GM19023 (cell line): ENCODE measurements at regions not wholly inside any gene's neighbourhood (a gene's known extent, or its start where the extent isn't known, plus 50 kb on each side); places are given as distances from the start of the nearest gene placed in this dataset.

Experiments used
- ATAC-seq: cut with Tn5 transposase; IDR thresholded peaks from one replicate; pipeline ENCODE4 v1.9.1; 2021; ENCODE audit warnings: mild to moderate bottlenecking, moderate library complexity; ENCODE audit not compliant: unreplicated experiment

GRCh38 chr13:31956980-31957644 lies 74.5 kb upstream of the FRY start:
- ATAC-seq = no peak

GRCh38 chr13:31957772-31958171 lies 73.8 kb upstream of the FRY start:
- ATAC-seq = no peak

- no peak for ATAC-seq
These were observed 68.7 kb upstream of the FRY start for GRCh38 chr13:31962731-31963370.

- ATAC-seq = no peak
These were observed 67.9 kb upstream of the FRY start for GRCh38 chr13:31963631-31964030.

GRCh38 chr13:31964168-31964567 lies 67.4 kb upstream of the FRY start:
- ATAC-seq = no peak

GRCh38 chr13:31965361-31966066 lies 66.1 kb upstream of the FRY start:
- peak; percentile 97 for ATAC-seq

DNA sequence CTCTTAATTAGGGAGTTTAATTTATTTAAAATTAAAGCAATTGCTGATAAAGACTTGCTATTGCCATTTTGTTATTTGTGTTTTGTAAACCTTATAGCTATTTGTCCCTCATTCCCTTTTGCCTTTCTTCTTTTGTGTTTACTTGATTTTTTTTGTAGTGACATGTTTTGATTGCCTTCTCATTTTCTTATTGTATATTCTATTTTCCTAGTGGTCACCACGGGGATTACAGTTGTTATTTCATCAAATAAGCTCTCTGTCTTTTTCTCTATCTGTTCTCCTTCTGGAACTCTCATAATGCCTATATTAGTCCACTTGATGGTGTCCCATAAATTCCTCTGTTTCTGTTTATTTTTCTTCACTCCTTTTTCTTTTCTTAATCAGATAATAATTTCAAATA lies 64.4 kb upstream of the FRY start:
- ATAC-seq = no peak

- ATAC-seq = no peak
These were observed 63.1 kb upstream of the FRY start for GRCh38 chr13:31968473-31968872.

GRCh38 chr13:31970231-31970930 lies 61.2 kb upstream of the FRY start:
- ATAC-seq = no peak

GRCh38 chr13:31972453-31972852 lies 59.1 kb upstream of the FRY start:
- no peak for ATAC-seq

DNA sequence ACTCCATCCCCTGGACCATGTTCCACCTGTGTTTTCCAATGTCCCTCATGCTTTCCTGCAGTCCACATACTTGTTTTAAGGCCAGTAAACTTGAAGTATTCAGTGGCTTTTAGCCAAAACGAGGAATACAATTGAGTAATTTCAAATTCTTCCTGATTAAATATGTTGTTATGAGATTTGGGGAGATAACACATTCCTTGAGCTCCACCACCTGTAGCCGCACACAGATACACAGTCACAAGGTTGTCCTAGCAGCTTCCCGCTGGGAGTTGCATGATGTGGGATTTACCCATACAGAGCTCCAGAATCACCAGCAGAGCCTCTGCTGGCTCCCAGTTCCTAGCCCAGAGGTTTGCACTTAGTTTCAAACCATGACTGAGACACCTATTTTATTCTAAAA lies 53.6 kb upstream of the FRY start:
- ATAC-seq = no peak

GRCh38 chr13:31980830-31981229 lies 50.7 kb upstream of the FRY start:
- no peak for ATAC-seq
